GM23338 (cell line): ENCODE measurements at regions not wholly inside any gene's neighbourhood (a gene's known extent, or its start where the extent isn't known, plus 50 kb on each side); places are given as distances from the start of the nearest gene placed in this dataset.

ENCODE experiments used
- EZH2 ChIP-seq: fragments of 200-600 bp; sonication (generic); IDR thresholded peaks from one replicate; pipeline ENCODE4 v1.8.0; 2017; ENCODE audit warnings: antibody characterized with exemption, mild to moderate bottlenecking, low read depth; ENCODE audit not compliant: unreplicated experiment
- EZH2phosphoT487 ChIP-seq: fragments of 200-600 bp; sonication (generic); IDR thresholded peaks from one replicate; pipeline ENCODE4 v1.8.1; 2018; ENCODE audit warnings: antibody characterized with exemption; ENCODE audit not compliant: unreplicated experiment
- POLR2AphosphoS5 ChIP-seq: IDR thresholded peaks from 2 replicates; pipeline ENCODE4 v1.6.1; 2016; ENCODE audit warnings: antibody characterized with exemption, low read depth
- TF ChIP-seq, protein P1 (sequence below), 2 experiments: fragments of 200-600 bp in 1 of 2; sonication (generic) in 1 of 2; conservative IDR thresholded peaks; 2 replicates each; pipeline versions ENCODE4 v1.5.1 to v1.6.1; 2016 to 2017; ENCODE audit warnings: antibody characterized with exemption in 2 of 2, low read depth in 2 of 2, mild to moderate bottlenecking in 2 of 2, moderate library complexity in 1 of 2
- TF ChIP-seq, protein P2 (sequence below): IDR thresholded peaks from one replicate; pipeline ENCODE4 v1.6.1; 2018; ENCODE audit warnings: antibody characterized with exemption; ENCODE audit not compliant: unreplicated experiment

DNA sequence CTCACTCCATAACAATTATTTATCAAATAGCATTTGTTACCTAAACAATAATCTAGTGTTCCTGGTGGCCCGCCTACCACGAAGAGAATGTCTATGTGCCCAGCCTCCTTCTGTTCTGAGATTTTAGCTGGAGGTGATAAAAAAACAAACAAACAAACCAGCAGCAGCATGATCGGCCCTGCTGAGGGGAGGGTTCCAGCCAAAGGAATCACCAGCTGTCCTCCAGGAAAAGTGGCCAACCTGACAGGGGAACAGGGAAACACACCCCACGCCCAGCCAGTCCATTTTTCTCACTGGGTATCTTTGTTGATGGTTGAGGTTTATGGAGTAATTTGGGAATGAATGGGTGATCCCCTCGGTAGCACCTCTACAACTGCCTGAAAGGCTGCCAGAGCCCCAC is 203.0 kb upstream of the DYNLRB2 start:
- TF ChIP-seq, protein P1, sequence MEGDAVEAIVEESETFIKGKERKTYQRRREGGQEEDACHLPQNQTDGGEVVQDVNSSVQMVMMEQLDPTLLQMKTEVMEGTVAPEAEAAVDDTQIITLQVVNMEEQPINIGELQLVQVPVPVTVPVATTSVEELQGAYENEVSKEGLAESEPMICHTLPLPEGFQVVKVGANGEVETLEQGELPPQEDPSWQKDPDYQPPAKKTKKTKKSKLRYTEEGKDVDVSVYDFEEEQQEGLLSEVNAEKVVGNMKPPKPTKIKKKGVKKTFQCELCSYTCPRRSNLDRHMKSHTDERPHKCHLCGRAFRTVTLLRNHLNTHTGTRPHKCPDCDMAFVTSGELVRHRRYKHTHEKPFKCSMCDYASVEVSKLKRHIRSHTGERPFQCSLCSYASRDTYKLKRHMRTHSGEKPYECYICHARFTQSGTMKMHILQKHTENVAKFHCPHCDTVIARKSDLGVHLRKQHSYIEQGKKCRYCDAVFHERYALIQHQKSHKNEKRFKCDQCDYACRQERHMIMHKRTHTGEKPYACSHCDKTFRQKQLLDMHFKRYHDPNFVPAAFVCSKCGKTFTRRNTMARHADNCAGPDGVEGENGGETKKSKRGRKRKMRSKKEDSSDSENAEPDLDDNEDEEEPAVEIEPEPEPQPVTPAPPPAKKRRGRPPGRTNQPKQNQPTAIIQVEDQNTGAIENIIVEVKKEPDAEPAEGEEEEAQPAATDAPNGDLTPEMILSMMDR (conservative IDR thresholded peaks at IDR 0.05; ENCODE audit: low read depth in 2 of 2) = no peak
- TF ChIP-seq POLR2AphosphoS5 (no peak), EZH2phosphoT487 (no peak), EZH2 (no peak)
- TF ChIP-seq, protein P2, sequence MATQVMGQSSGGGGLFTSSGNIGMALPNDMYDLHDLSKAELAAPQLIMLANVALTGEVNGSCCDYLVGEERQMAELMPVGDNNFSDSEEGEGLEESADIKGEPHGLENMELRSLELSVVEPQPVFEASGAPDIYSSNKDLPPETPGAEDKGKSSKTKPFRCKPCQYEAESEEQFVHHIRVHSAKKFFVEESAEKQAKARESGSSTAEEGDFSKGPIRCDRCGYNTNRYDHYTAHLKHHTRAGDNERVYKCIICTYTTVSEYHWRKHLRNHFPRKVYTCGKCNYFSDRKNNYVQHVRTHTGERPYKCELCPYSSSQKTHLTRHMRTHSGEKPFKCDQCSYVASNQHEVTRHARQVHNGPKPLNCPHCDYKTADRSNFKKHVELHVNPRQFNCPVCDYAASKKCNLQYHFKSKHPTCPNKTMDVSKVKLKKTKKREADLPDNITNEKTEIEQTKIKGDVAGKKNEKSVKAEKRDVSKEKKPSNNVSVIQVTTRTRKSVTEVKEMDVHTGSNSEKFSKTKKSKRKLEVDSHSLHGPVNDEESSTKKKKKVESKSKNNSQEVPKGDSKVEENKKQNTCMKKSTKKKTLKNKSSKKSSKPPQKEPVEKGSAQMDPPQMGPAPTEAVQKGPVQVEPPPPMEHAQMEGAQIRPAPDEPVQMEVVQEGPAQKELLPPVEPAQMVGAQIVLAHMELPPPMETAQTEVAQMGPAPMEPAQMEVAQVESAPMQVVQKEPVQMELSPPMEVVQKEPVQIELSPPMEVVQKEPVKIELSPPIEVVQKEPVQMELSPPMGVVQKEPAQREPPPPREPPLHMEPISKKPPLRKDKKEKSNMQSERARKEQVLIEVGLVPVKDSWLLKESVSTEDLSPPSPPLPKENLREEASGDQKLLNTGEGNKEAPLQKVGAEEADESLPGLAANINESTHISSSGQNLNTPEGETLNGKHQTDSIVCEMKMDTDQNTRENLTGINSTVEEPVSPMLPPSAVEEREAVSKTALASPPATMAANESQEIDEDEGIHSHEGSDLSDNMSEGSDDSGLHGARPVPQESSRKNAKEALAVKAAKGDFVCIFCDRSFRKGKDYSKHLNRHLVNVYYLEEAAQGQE = no peak
